ENCODE measurements at regions not wholly inside any gene's neighbourhood (a gene's known extent, or its start where the extent isn't known, plus 50 kb on each side); places are given as distances from the start of the nearest gene placed in this dataset.

GRCh38 chr18:46378126-46378863 lies 274.1 kb downstream of the HAUS1 start:
- no peak for DNase-seq (ENCODE audit: low read depth in 2 of 2)

DNA sequence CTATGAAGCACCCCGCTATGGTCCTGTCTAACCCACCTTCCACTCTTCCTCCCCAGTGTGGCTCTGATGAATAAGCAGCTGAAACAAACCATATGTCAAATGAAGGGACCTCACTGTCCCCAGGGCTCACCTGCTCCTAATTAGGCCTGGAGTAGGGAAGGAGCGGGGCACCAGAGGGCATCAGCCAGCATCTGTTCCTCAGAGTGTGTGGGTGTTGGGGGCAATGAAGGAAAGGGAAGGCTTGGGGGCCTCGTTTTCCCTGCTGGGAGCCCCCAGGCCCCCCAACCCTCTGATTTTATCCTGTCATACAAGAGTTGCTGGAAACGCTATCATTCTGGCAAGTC lies 274.7 kb downstream of the HAUS1 start:
- no peak for DNase-seq (ENCODE audit: low read depth in 2 of 2)

- no peak for DNase-seq (ENCODE audit: low read depth in 2 of 2)
Observed at GRCh38 chr18:46379323-46379950, 275.3 kb downstream of the HAUS1 start.

DNA sequence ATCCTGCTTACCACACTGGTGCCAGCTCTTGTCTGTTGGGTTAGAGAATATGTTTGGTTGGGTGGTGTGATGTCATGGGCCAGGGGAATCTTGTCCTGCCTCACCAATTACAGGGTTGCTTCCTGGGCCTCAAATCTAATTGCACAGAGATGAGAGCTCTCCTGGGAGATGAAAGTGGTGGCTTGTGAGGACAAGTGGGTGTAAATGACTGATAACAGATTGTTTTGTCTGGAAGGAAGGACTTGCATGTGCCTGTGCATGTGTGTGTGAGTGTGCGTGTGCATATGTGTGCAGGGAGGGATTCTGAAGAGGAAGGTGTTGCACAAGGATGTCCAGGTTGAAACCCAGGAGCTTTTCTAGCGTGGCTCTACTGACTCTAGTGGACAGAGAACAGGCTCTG lies 271.9 kb downstream of the LOXHD1 start:
- no peak for DNase-seq (ENCODE audit: low read depth in 2 of 2)

- DNase-seq (ENCODE audit: low read depth in 2 of 2), result no peak
Observed at GRCh38 chr18:46386788-46387187, 270.2 kb downstream of the LOXHD1 start.

DNA sequence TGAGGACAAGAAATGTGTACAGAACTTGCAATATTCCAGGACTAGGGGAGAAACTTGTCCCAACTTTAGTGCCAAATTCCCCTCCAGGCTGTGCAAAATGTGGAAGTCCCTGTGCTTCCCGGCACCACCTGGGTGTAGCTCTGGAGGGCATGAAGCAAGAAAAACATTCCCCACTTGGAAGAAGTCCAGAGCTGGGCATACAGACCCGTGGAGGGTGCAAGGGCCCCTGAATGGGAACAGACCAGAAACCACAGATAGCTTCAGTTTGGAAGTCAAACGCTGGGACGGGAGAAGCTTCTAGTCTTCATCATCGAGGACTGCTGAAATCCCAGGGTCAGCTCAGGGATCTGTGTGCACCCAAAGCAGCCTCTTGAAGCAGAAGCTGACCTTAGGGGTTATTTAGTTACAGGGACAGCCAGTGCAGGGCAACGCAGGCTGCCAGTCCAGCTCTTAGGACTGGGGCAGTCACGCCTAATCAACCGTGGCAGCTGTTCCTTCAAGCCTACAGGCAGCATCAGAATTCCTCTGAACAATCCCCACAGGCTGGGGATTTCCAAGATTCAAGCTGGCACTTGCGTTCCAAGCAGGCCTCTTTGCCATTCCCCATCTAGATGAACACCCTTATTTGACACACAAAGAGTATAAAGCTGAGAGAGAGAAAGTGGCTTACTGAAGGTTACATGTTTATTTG lies 269.4 kb downstream of the LOXHD1 start:
- DNase-seq (ENCODE audit: low read depth in 2 of 2), result no peak

- DNase-seq (ENCODE audit: low read depth in 2 of 2), result no peak
Observed at GRCh38 chr18:46388286-46388685, 268.7 kb downstream of the LOXHD1 start.

GRCh38 chr18:46392576-46392975 lies 264.4 kb downstream of the LOXHD1 start:
- DNase-seq (ENCODE audit: low read depth in 2 of 2), result no peak

- DNase-seq (ENCODE audit: low read depth in 2 of 2), result no peak
Observed at GRCh38 chr18:46393230-46393629, 263.8 kb downstream of the LOXHD1 start.

GRCh38 chr18:46393961-46394360 lies 263.1 kb downstream of the LOXHD1 start:
- DNase-seq (ENCODE audit: low read depth in 2 of 2), result no peak

DNA sequence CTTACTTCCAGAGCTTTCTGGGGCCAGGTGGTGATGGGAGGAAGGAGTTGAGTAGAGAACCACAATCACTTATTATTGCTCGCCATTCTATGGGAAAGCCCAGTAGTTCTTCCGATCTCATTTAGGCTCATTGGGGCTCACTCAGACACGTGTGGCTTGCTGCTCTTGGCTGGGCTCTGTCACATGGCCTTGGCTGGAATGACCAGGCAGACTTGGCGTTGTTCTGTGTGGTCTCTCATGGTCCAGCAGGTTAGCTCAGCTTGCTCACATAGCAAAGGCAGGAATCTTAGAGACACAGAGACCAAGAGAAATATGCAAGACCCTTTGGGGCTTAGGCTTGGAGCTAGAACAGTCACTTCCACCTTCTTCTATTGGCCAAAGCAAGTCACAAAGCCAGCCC lies 261.2 kb downstream of the LOXHD1 start:
- no peak for DNase-seq (ENCODE audit: low read depth in 2 of 2)

DNA sequence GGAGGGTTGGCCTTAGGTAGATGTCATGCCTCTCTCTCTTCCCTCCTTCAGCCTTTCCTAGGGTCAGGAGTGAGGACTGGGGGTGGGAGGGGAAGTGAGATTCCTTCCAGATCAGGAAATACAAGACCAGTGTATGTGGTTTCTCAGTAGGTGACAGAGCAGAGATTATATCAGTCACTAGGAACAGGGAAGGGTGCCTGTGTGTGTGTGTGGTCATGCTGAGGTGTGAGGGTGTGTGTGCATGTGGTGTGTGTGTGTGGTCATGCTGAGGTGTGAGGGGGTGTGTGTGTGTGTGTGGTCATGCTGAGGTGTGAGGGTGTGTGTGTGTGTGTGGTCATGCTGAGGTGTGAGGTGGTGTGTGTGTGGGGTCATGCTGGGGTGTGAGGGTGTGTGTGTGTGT lies 259.8 kb downstream of the LOXHD1 start:
- no peak for DNase-seq (ENCODE audit: low read depth in 2 of 2)

DNA sequence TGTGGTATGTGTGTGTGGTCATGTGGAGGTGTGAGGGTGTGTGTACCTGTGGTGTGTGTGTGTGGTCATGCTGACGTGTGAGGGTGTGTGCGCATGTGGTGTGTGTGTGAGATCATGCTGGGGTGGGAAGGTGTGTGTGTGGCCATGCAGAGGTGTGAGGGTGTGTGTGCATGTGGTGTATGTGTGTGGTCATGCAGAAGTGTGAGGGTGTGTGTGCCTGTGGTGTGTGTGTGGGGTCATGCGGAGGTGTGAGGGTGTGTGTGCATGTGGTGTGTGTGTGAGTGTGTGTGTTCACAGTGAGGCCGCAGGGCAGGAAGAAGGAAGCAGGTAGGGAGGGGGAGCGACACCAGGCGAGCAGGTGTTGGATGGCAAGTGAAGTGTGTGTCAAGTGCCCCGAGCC lies 259.0 kb downstream of the LOXHD1 start:
- DNase-seq (ENCODE audit: low read depth in 2 of 2), result no peak

GRCh38 chr18:46398625-46399024 lies 258.4 kb downstream of the LOXHD1 start:
- no peak for DNase-seq (ENCODE audit: low read depth in 2 of 2)

DNA sequence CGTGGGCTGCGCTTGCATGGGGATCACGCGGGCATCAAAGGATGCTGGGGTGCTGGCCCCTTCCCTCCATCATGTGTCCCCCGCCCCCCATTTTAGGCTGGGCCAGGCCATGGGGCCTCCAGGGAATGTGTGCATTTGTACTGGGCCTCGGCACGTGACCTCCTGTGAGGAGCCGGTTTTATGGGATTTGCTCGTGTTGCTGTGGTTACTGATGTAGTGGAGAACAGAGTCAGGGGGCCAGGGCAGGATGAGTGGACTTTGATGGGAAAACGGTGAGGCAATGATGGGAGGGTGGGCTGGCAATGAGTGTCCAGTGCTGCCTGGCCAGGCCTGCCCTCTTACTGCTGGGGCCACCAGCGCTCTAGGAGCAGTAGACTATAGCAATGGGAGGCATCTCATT lies 257.7 kb downstream of the LOXHD1 start:
- DNase-seq (ENCODE audit: low read depth in 2 of 2), result no peak

DNA sequence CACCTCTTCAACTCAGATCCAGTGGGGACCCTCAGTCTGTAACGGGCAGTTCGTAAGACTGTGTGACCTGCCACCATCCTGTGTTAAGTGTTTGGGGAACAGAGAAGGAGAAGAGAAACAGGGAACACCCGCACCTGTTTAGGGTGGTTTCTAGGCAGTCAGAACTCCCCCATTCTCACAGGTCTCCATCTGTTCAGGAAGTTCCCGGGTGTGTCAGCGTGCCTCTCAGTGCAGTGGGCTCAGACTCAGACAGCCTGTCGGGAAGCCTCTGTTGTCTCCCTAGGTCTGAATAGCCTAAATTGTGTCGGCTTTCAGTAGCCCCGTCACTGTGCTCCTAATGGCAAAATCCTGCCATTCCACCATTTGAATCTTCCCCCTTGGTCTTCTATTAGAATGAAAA lies 256.6 kb downstream of the LOXHD1 start:
- DNase-seq (ENCODE audit: low read depth in 2 of 2), result no peak

DNA sequence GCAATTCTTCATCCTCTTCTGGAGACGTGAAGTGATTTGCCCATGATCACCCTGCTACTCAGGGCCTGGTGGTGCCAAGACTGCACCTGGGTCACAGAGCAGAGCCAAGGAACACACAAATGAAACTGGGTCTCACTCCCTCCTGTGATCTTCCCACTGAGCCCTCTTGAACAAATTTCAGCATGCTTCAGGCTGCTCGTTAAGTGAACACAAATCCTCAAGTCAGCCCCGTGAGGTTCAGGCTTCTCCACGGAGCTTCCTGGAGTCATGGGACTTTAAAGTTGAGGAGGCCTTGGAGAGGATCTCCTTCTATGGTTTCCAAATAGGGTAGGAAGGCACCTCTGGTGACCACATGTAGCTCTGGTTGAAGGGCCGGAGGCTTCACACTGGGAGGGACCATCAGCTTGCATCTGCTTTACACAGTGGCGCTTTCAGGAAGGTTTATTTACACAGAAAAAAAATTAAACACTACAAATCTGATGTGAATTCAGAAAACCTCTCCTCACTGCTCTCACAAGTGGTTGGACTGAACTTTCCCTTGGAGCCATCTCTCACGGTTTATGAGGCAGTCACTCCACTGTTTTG lies 255.4 kb downstream of the LOXHD1 start:
- DNase-seq (ENCODE audit: low read depth in 2 of 2), result no peak

DNA sequence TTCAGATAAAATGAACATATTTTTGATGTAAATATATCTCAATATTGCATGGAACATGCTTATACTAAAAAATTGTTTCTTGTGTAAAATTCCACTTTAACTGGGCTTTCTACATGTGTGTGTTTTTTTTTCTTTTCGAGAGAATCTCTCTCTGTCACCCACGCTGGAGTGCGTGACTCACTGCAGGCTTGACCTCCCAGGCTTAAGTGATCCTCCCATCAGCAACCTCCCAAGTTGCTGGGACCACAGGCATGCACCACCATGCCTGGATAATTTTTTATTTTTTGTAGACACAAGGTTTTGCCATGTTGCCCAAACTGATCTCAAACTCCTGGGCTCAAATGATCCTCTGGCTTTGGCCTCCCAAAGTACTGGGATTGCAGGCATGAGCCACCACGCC lies 254.6 kb downstream of the LOXHD1 start:
- DNase-seq (ENCODE audit: low read depth in 2 of 2), result no peak

DNA sequence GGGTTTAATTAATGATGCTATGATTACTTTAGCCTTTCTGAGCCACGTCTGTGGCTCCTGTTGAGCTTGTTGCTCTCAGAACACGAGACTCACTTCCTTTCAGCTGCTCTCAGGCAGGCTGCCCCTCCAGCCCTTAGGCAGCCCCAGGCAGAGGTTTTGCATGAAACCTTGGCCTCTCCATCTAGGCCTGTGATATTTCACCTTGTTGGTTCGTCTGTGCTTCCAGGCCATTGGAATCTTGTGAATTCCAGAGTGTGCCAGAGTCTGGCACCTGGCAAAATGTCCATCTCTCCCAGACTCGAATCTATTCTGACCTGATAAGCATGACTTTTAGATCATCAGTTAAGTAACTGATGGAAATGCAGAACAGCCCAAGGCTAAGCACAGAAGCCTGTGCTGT lies 254.1 kb downstream of the LOXHD1 start:
- DNase-seq (ENCODE audit: low read depth in 2 of 2), result no peak

DNA sequence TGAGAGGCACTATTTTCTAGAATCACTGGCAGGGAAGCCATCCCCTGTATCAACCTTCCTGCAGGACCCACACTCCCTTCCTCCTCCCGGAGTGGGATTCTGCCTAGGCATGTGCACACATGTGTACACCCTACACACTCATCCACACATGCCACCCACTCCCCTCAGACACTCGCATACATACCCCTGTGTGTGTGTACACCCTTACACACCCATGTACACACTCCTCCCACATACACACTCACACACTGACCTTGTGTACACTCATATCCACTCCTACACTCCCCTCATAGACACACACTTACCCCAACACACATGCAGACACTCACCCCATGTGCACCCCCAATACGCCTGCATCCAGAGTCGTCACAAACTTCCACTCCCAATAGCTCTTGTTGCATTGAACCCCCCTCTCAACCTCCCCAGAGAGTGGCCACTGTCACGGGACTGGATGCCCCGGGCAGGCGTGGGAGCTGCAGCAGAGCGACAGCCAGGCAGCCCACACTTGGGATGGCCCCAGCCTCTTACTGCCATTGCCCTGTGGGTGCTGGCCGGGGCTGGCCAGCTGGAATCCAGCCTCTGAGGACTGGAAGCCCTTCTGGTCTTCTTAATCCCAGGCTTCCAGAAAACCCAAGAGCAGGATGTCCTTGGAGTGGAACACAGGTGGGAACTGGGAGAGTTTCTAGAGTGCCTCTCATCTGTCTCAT lies 251.0 kb downstream of the LOXHD1 start:
- no peak for DNase-seq (ENCODE audit: low read depth in 2 of 2)

GRCh38 chr18:46406539-46406932 lies 250.5 kb downstream of the LOXHD1 start:
- no peak for DNase-seq (ENCODE audit: low read depth in 2 of 2)

GRCh38 chr18:46407486-46408166 lies 249.4 kb downstream of the LOXHD1 start:
- no peak for DNase-seq (ENCODE audit: low read depth in 2 of 2)

All from stimulated activated CD8-positive, alpha-beta memory T cell treated with anti-CD3 and anti-CD28 coated beads, Interleukin-15, amount 100 ng/mL, for 48 hours (primary cell).